GM23338 (cell line): ENCODE measurements at regions not wholly inside any gene's neighbourhood (a gene's known extent, or its start where the extent isn't known, plus 50 kb on each side); places are given as distances from the start of the nearest gene placed in this dataset.
"Not testable (repeated sequence)": the region's sequence is repeated elsewhere in the genome, so short reads cannot be mapped to it uniquely, and the experiment has no call there.

Experiments
- POLR2AphosphoS5 ChIP-seq: IDR thresholded peaks from 2 replicates; pipeline ENCODE4 v1.6.1; 2016; ENCODE audit warnings: antibody characterized with exemption, low read depth
- TF ChIP-seq, protein P1 (sequence below), 2 experiments: fragments of 200-600 bp in 1 of 2; sonication (generic) in 1 of 2; conservative IDR thresholded peaks; 2 replicates each; pipeline versions ENCODE4 v1.5.1 to v1.6.1; 2016 to 2017; ENCODE audit warnings: antibody characterized with exemption in 2 of 2, low read depth in 2 of 2, mild to moderate bottlenecking in 2 of 2, moderate library complexity in 1 of 2

- TF ChIP-seq POLR2AphosphoS5, result not testable (repeated sequence)
- TF ChIP-seq, protein P1, sequence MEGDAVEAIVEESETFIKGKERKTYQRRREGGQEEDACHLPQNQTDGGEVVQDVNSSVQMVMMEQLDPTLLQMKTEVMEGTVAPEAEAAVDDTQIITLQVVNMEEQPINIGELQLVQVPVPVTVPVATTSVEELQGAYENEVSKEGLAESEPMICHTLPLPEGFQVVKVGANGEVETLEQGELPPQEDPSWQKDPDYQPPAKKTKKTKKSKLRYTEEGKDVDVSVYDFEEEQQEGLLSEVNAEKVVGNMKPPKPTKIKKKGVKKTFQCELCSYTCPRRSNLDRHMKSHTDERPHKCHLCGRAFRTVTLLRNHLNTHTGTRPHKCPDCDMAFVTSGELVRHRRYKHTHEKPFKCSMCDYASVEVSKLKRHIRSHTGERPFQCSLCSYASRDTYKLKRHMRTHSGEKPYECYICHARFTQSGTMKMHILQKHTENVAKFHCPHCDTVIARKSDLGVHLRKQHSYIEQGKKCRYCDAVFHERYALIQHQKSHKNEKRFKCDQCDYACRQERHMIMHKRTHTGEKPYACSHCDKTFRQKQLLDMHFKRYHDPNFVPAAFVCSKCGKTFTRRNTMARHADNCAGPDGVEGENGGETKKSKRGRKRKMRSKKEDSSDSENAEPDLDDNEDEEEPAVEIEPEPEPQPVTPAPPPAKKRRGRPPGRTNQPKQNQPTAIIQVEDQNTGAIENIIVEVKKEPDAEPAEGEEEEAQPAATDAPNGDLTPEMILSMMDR (conservative IDR thresholded peaks at IDR 0.05; ENCODE audit: low read depth in 2 of 2), result not testable (repeated sequence)
These were observed 206.4 kb downstream of the EVX1 start for GRCh38 chr7:27449046-27449445.
